D721Med (cell line): ENCODE measurements at regions not wholly inside any gene's neighbourhood (a gene's known extent, or its start where the extent isn't known, plus 50 kb on each side); places are given as distances from the start of the nearest gene placed in this dataset.

ENCODE experiments used
- DNase-seq: peaks from one replicate; pipeline ENCODE4 v3.0.0; 2011; ENCODE audit warnings: low spot score; ENCODE audit not compliant: insufficient read length
- FAIRE-seq: peaks from 2 replicates; lab custom pipeline; 2011; peaks lifted over from hg19 to GRCh38; lab: Jason Lieb, UNC
- TF ChIP-seq, protein P1 (sequence below): IDR thresholded peaks from 2 replicates; pipeline ENCODE4 v1.5.1; 2012; ENCODE audit warnings: mild to moderate bottlenecking, control low read depth; ENCODE audit not compliant: insufficient read depth; ENCODE audit errors: missing control alignments

DNA sequence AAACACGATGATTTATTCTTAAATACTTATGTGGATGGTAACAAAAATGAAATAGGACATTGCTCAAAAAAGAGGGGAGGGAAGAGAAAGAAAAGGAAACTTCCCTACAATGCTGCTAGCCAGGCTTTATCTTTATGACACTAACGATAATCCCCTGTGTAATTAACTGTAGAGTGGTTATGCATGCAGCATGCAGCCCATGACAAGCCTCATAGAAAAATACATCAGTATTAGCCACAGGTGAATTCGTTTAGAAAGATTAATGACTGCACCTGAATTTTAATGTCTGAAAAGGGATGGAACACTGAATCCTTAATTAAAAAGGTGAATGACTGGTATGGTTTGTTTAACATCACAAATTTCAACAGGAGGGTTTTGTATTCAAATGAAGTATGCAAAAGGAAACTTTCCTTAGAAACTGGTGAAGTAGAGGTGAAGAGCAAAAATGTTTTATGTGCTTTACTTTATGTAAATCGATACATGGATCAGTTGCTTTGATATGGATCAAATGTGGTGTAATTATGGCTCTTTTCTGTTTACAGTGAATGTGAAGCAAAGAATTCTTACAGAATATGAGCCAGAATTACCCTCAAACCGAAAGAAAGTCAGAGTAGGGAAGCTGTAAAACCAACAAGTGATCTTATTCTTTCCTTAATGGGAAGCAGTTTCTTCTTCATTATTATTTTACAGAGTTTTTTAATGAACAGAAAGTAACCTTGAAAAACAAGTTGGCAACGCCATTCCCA lies 569.6 kb upstream of the ADGRL2 start:
- no peak for DNase-seq
- FAIRE-seq: peak; percentile 82
- TF ChIP-seq, protein P1, sequence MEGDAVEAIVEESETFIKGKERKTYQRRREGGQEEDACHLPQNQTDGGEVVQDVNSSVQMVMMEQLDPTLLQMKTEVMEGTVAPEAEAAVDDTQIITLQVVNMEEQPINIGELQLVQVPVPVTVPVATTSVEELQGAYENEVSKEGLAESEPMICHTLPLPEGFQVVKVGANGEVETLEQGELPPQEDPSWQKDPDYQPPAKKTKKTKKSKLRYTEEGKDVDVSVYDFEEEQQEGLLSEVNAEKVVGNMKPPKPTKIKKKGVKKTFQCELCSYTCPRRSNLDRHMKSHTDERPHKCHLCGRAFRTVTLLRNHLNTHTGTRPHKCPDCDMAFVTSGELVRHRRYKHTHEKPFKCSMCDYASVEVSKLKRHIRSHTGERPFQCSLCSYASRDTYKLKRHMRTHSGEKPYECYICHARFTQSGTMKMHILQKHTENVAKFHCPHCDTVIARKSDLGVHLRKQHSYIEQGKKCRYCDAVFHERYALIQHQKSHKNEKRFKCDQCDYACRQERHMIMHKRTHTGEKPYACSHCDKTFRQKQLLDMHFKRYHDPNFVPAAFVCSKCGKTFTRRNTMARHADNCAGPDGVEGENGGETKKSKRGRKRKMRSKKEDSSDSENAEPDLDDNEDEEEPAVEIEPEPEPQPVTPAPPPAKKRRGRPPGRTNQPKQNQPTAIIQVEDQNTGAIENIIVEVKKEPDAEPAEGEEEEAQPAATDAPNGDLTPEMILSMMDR: no peak

DNA sequence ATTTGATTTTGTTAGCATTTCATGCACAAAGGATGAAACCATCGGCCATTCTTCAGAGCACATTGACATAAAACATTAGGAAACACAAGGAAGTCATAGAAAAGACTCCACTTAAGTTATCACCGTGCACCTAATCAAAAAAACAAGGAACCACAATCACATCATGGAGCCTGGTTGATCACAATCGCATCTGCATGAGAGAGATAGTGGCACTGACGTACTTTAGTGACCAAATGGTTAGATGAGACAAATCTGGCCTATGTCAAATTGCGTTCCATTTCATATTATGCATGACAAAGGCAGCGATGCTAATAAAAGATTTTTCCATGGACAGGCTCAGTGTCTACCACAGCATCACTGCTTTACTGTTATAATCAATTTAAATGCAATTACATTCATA lies 571.8 kb upstream of the ADGRL2 start:
- DNase-seq (no peak), FAIRE-seq (no peak)
- TF ChIP-seq, protein P1: no peak

DNA sequence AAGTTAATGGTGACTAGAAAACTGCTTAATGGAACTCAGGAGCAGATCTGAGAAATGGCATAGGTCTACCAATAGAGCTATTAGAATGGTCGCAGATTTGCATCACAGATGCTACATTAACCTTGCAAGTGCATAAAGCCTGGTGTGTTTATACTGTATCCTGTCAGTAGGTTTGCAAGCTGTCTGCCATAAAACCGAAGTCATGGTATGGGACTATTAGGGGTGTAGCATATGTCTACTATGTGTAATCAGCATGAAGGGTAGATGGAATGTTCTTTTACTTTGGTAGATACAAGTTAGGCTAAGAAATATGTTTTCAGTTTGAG lies 574.2 kb upstream of the ADGRL2 start:
- DNase-seq (no peak), FAIRE-seq (no peak)
- TF ChIP-seq, protein P1: no peak

DNA sequence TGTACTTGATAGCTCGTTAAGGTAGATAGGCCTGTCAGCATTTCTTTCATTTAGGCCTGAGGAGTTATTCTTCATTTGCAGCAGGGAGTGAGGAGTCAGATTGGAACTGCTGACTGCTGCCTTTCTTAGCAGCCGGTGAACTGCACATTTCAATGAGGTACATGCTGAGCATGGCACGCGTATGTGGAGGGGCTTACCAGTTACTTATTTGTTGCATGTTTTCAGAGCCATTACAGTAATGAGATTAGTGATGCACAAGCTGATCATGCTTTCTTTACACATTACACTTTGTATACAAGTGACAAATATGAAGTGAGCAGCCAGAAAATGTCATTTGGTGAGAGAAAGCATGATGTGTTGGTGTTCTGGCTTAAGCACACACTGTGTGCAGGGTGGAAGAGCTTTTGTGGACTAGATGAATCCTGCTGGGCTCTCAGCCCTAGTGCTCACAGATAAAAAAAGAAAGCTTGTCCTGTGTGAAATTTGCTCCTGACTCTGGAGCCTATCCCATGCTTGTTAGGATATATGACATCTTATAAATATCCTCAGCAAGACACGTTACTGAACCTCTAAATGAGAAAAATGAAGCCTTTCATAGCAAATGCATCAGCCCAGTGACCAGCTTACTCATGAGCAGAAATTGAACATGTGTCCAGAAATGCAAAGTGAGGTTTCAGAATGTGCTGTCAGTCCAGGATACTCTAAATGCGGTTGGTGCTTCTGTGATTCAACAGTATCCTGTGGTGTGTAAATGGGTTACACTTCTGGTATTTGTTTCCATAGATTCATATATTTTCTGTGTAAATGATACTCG lies 574.7 kb upstream of the ADGRL2 start:
- DNase-seq (no peak), FAIRE-seq (peak; percentile 77)
- TF ChIP-seq, protein P1: no peak

DNA sequence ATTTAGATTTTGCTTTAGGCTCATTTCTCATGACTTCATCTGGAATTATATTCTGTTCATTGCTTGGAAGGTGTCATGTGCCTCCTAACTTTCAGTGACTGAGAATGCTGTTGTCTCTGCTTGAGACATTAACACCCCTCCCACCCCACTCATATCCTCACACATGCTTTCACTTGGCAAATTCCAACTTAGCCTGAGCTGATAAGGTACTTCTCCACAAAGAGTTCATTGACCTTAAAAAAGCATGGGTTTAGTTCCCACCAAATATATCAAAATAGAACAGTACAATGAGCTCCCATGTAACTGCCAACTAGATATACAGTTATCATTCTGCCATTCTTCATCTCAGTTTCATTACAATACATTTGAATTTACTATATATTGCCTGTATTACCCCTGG lies 576.5 kb upstream of the ADGRL2 start:
- TF ChIP-seq, protein P1: no peak
- no peak for FAIRE-seq

DNA sequence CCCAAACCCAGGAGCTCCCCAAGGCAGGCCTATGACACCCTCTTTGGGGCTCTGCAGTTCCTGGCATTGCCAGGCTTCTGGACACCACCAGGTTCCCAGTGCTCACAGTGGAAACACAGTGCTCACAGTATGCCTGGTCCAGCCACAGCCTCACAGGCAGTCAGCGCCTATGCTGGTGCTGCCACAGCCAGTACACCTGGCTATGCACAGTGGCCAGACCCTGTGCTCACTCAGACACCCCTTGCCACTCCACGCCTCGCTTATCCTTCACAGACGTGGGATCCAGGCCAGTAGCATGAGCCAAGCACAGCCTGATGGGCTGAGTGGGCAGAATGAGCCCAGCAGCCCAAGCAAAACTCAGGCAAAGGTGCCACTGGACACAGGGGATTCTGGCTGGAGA lies 579.2 kb upstream of the ADGRL2 start:
- TF ChIP-seq, protein P1: no peak
- DNase-seq (no peak), FAIRE-seq (no peak)

More for the DNA sequence above, 576.5 kb upstream of the ADGRL2 start:
- DNase-seq: no peak
